ENCODE measurements at regions not wholly inside any gene's neighbourhood (a gene's known extent, or its start where the extent isn't known, plus 50 kb on each side); places are given as distances from the start of the nearest gene placed in this dataset.

GRCh38 chrX:10900585-10901289 lies 210.4 kb upstream of the HCCS start:
- no peaks in the 10 kb centered on the region for H3K9me1 ChIP-seq (ENCODE audit: insufficient read depth, low read length)
- H3K56ac ChIP-seq (ENCODE audit: extremely low read depth, insufficient read depth, low read length) = no peak overlapping the region
- H3K9me3 ChIP-seq (ENCODE audit: control insufficient read depth, insufficient read depth, low read length) = no peaks in the 10 kb centered on the region
- in situ Hi-C loops (cut with MboI; ENCODE audit: low sequenced_read_pairs) (no loop called here), intact Hi-C loops (cut with micrococcal nuclease) (no loop called here), dilution Hi-C loops (cut with HindIII; ENCODE audit: low sequenced_read_pairs, unreplicated experiment) (no loop called here)
- no peak overlapping the region; the same call in 1 of the 2 replicates for H3K27ac ChIP-seq (ENCODE audit: insufficient read depth, low read length)
- ChIA-PET POLR2A (ENCODE audit: unreplicated experiment) (no interaction called here), CTCF (no interaction called here)
- peak overlapping the region; percentile 42; the same call in 1 of the 2 replicates for H4K5ac ChIP-seq (ENCODE audit: low read depth, low read length)
- H2AK9ac ChIP-seq (replicated peaks; ENCODE audit: low read depth, low read length, poor library complexity) = no peak overlapping the region
- H3K4ac ChIP-seq (ENCODE audit: low read depth, low read length) = no peak overlapping the region
- 0% methylated on average over 1 of the region's 4 CpGs; no CpG with 5 or more reads in 1 of the 2 experiments for WGBS, 2 experiments (ENCODE audit: extremely low coverage in 2 of 2, insufficient read length in 1 of 2)
- TF ChIP-seq, protein P1, sequence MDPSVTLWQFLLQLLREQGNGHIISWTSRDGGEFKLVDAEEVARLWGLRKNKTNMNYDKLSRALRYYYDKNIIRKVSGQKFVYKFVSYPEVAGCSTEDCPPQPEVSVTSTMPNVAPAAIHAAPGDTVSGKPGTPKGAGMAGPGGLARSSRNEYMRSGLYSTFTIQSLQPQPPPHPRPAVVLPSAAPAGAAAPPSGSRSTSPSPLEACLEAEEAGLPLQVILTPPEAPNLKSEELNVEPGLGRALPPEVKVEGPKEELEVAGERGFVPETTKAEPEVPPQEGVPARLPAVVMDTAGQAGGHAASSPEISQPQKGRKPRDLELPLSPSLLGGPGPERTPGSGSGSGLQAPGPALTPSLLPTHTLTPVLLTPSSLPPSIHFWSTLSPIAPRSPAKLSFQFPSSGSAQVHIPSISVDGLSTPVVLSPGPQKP (IDR thresholded peaks at IDR 0.05; ENCODE audit: borderline replicate concordance, low read depth, low read length) = no peak
- TF ChIP-seq BHLHE40 (IDR thresholded peaks at IDR 0.05; ENCODE audit: low read depth, low read length) (no peak), FOS (IDR thresholded peaks at IDR 0.05; ENCODE audit: low read depth, low read length) (no peak), MXI1 (IDR thresholded peaks at IDR 0.05; ENCODE audit: borderline replicate concordance, low read depth, low read length) (no peak), RCOR1 (IDR thresholded peaks at IDR 0.05; ENCODE audit: insufficient replicate concordance, low read length) (no peak), CTCF (conservative IDR thresholded peaks at IDR 0.05; ENCODE audit: low read depth, low read length) (no peak), RAD21 (IDR thresholded peaks at IDR 0.05; ENCODE audit: low read length) (no peak), MAZ (IDR thresholded peaks at IDR 0.05; ENCODE audit: borderline replicate concordance, low read depth, low read length) (no peak), USF2 (IDR thresholded peaks at IDR 0.05; ENCODE audit: low read depth, low read length) (no peak), POLR2A (IDR thresholded peaks at IDR 0.05; ENCODE audit: low read depth, low read length) (no peak), CEBPB (IDR thresholded peaks at IDR 0.05; ENCODE audit: low read depth, low read length) (no peak), SMC3 (IDR thresholded peaks at IDR 0.05; ENCODE audit: low read depth, low read length) (no peak), CHD1 (IDR thresholded peaks at IDR 0.05; ENCODE audit: low read depth, low read length) (no peak), RFX5 (IDR thresholded peaks at IDR 0.05; ENCODE audit: low read depth, low read length) (no peak), NFE2L2 (IDR thresholded peaks at IDR 0.05; ENCODE audit: low read depth, low read length) (no peak)
- ATAC-seq (ENCODE audit: low read depth) (peak; percentile 35), DNase-seq (peak; percentile 58)
- H4K91ac ChIP-seq (ENCODE audit: insufficient read depth, low read depth, low read length) = no peak overlapping the region
- H2BK5ac ChIP-seq (ENCODE audit: low read depth, low read length, poor library complexity, severe bottlenecking) = peak overlapping the region; percentile 65
- no peak overlapping the region for H2AK5ac ChIP-seq (ENCODE audit: low read depth, low read length)
- H2AFZ ChIP-seq (replicated peaks; ENCODE audit: low read length, poor library complexity) = no peak overlapping the region
- no peaks in the 10 kb centered on the region for H3K79me1 ChIP-seq (ENCODE audit: low read depth in 1 of 2, low read length in 2 of 2)
- H3K36me3 ChIP-seq (ENCODE audit: control insufficient read depth, insufficient read depth, low read length) = no peaks in the 10 kb centered on the region
- H4K20me1 ChIP-seq (ENCODE audit: insufficient read depth, low read length) = no peaks in the 10 kb centered on the region
- no peak overlapping the region for H3K14ac ChIP-seq (replicated peaks; ENCODE audit: low read depth, low read length)
- no peak overlapping the region for H3K4me3 ChIP-seq (ENCODE audit: insufficient read depth, low read depth, low read length)
- H2BK15ac ChIP-seq (ENCODE audit: low read depth, low read length) = no peak overlapping the region
- peak overlapping the region in 1 of 2 experiments; percentile 50; a peak in 2 of 4 replicates for H4K8ac ChIP-seq (ENCODE audit: low read depth in 2 of 2, low read length in 2 of 2)
- peak overlapping the region; percentile 36; the same call in 1 of the 2 replicates for H3K18ac ChIP-seq (ENCODE audit: low read depth, low read length)
- no peak overlapping the region for H3K23ac ChIP-seq (ENCODE audit: low read depth, low read length)
- H3K9ac ChIP-seq (ENCODE audit: low read depth, low read length) = no peak overlapping the region
- H3K27me3 ChIP-seq (ENCODE audit: control insufficient read depth, insufficient read depth, low read length) = no peaks in the 10 kb centered on the region
- H2BK120ac ChIP-seq (ENCODE audit: low read depth, low read length) = no peak overlapping the region
- peak overlapping the region; percentile 71; the same call in 1 of the 2 replicates for H3K4me2 ChIP-seq (ENCODE audit: low read depth, low read length)
- H3K4me1 ChIP-seq (ENCODE audit: control insufficient read depth, insufficient read depth, low read length) = peaks cover 4% of the 10 kb centered on the region; the same call in 1 of the 2 replicates
- no TSS peak for BruUV-seq (replicated peaks)
- H2BK20ac ChIP-seq (ENCODE audit: low read depth, low read length) = 0 out of 2 replicates have a peak overlapping the region, but pooled peaks have one; percentile 22
